Neural cell (in vitro differentiated cells): ENCODE measurements at regions not wholly inside any gene's neighbourhood (a gene's known extent, or its start where the extent isn't known, plus 50 kb on each side); places are given as distances from the start of the nearest gene placed in this dataset.

Experiments
- CTCF ChIP-seq: fragments of 450-650 bp; IDR thresholded peaks from 2 replicates; pipeline ENCODE4 v1.5.1; 2014; ENCODE audit warnings: antibody characterized with exemption, mild to moderate bottlenecking, moderate library complexity; ENCODE audit not compliant: poor library complexity, severe bottlenecking
- POLR2AphosphoS5 ChIP-seq: IDR thresholded peaks from 2 replicates; pipeline ENCODE4 v1.6.1; 2012
- TAF1 ChIP-seq: IDR thresholded peaks from 2 replicates; pipeline ENCODE4 v1.6.1; 2012; ENCODE audit warnings: low read depth

- TF ChIP-seq CTCF, result no peak
- no peak for TF ChIP-seq TAF1
- no peak for TF ChIP-seq POLR2AphosphoS5
These were observed 115.1 kb downstream of the FGF9 start for GRCh38 chr13:21785990-21786389.
